AG04450 (cell line): ENCODE measurements at regions not wholly inside any gene's neighbourhood (a gene's known extent, or its start where the extent isn't known, plus 50 kb on each side); places are given as distances from the start of the nearest gene placed in this dataset.

ENCODE experiments used
- CTCF ChIA-PET: fragments of 300-600, 350-600 bp; formaldehyde crosslinking; extraction: SDS; loops from one replicate; lab custom pipeline; 2022; ENCODE audit warnings: antibody characterized with exemption, inconsistent platforms; lab: Charles Lee
- POLR2A ChIA-PET: fragments of 350-600 bp; formaldehyde crosslinking; extraction: SDS; loops from one replicate; lab custom pipeline; 2021; ENCODE audit warnings: antibody characterized with exemption, inconsistent platforms; lab: Yijun Ruan, JAX
- DNase-seq: peaks from one replicate; pipeline ENCODE4 v3.0.0-alpha.2; 2011; ENCODE audit warnings: low read depth, low spot score
- H3K27ac ChIP-seq: one replicate; pipeline ENCODE4 v1.5.1; 2012; ENCODE audit warnings: low read depth, low read length, control low read depth
- H3K27me3 ChIP-seq: one replicate; pipeline ENCODE4 v1.6.0; 2012; ENCODE audit warnings: low read length; ENCODE audit not compliant: control insufficient read depth, insufficient read depth
- H3K4me3 ChIP-seq: 2 replicates; pipeline ENCODE4 v1.5.1; 2011; ENCODE audit warnings: mild to moderate bottlenecking, low read depth, low read length, control low read depth
- H3K9me3 ChIP-seq: 2 replicates; pipeline ENCODE4 v1.5.1; 2012; ENCODE audit warnings: low read length; ENCODE audit not compliant: control insufficient read depth, insufficient read depth
- TF ChIP-seq, protein P1 (sequence below): IDR thresholded peaks from 2 replicates; pipeline ENCODE4 v1.5.1; 2011; ENCODE audit warnings: low read depth, low read length, control low read depth, inconsistent platforms

- no peak for DNase-seq
- no peak overlapping the region for H3K27ac ChIP-seq
- TF ChIP-seq, protein P1, sequence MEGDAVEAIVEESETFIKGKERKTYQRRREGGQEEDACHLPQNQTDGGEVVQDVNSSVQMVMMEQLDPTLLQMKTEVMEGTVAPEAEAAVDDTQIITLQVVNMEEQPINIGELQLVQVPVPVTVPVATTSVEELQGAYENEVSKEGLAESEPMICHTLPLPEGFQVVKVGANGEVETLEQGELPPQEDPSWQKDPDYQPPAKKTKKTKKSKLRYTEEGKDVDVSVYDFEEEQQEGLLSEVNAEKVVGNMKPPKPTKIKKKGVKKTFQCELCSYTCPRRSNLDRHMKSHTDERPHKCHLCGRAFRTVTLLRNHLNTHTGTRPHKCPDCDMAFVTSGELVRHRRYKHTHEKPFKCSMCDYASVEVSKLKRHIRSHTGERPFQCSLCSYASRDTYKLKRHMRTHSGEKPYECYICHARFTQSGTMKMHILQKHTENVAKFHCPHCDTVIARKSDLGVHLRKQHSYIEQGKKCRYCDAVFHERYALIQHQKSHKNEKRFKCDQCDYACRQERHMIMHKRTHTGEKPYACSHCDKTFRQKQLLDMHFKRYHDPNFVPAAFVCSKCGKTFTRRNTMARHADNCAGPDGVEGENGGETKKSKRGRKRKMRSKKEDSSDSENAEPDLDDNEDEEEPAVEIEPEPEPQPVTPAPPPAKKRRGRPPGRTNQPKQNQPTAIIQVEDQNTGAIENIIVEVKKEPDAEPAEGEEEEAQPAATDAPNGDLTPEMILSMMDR, result no peak
- POLR2A ChIA-PET, result interaction anchor here (0.7 kb wide), 1 partner anchor 133 kb away, joined by 7 read pairs; no protein-coding TSS in a partner anchor
- no peaks in the 10 kb centered on the region for H3K27me3 ChIP-seq
- CTCF ChIA-PET, result no interaction called here
- H3K4me3 ChIP-seq, result no peak overlapping the region
- peaks cover 4% of the 10 kb centered on the region; the same call in 1 of the 2 replicates for H3K9me3 ChIP-seq
These were observed 77.3 kb downstream of the RPE65 start for GRCh38 chr1:68372487-68372886.

- CTCF ChIA-PET, result interaction anchor here (1.1 to 2.2 kb wide), 2 partner anchors 24 to 73 kb away, joined by 4 to 5 read pairs; no protein-coding TSS in a partner anchor
- POLR2A ChIA-PET, result no interaction called here
These were observed 79.4 kb downstream of the RPE65 start for GRCh38 chr1:68370101-68370915.

GRCh38 chr1:68366572-68366971 lies 83.2 kb downstream of the RPE65 start:
- no peaks in the 10 kb centered on the region for H3K9me3 ChIP-seq
- TF ChIP-seq, protein P1, result no peak
- H3K27ac ChIP-seq, result no peak overlapping the region
- ChIA-PET POLR2A (no interaction called here), CTCF (interaction anchor here (1.1 kb wide), 1 partner anchor 76 kb away, joined by 3 read pairs; no protein-coding TSS in a partner anchor)
- no peak for DNase-seq
- no peak overlapping the region for H3K4me3 ChIP-seq
- no peaks in the 10 kb centered on the region for H3K27me3 ChIP-seq

More at GRCh38 chr1:68370101-68370915, 79.4 kb downstream of the RPE65 start:
- Histone ChIP-seq H3K9me3 (peaks cover 4% of the 10 kb centered on the region; the same call in 1 of the 2 replicates), H3K27ac (no peak overlapping the region), H3K27me3 (no peaks in the 10 kb centered on the region), H3K4me3 (no peak overlapping the region)
- no peak for DNase-seq
- TF ChIP-seq, protein P1, result no peak

DNA sequence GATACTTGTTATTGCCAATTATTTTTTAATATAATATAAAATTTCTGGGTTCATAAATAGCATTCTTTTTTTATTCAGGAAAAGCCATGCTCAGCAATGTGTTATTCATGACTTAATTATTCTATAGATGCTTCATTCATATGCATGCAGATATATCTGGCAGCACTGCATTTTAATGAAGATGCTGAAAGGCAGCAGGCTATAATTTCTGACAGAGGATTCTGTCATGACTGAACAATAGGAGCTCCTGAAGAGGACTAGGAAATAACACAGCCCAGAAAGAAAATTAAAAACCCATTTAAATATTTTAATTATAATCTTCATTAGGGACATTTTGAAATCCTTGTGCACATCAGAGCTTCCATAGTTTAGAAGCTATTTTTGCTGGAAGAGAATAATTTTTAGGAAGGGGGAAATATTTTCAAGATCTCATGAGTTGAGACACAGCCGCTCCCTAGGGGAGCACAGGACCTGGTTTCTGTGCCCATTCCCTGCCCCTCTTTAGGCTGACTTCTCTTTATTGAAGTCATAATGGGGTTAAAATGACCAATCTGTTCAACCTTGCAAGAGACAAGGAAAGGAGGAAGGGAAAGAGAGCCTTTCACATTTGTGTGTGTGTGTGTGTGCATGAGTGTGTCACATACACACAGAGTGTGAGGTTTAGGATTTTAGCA lies 83.9 kb downstream of the RPE65 start:
- H3K9me3 ChIP-seq, result no peaks in the 10 kb centered on the region
- H3K27ac ChIP-seq, result no peak overlapping the region
- ChIA-PET CTCF (interaction anchor here (1.1 kb wide), 1 partner anchor 77 kb away, joined by 3 read pairs; no protein-coding TSS in a partner anchor), POLR2A (no interaction called here)
- H3K4me3 ChIP-seq, result no peak overlapping the region
- TF ChIP-seq, protein P1, result no peak
- DNase-seq, result no peak
- no peaks in the 10 kb centered on the region for H3K27me3 ChIP-seq

- TF ChIP-seq, protein P1, result no peak
- no peak for DNase-seq
- ChIA-PET POLR2A (no interaction called here), CTCF (no interaction called here)
- Histone ChIP-seq H3K27ac (no peak overlapping the region), H3K4me3 (no peak overlapping the region), H3K27me3 (no peaks in the 10 kb centered on the region), H3K9me3 (no peaks in the 10 kb centered on the region)
These were observed 86.4 kb downstream of the RPE65 start for GRCh38 chr1:68363339-68363738.
